HG03060 (cell line): ENCODE measurements at regions not wholly inside any gene's neighbourhood (a gene's known extent, or its start where the extent isn't known, plus 50 kb on each side); places are given as distances from the start of the nearest gene placed in this dataset.

Source experiments
- ATAC-seq: cut with Tn5 transposase; IDR thresholded peaks from one replicate; pipeline ENCODE4 v1.9.1; 2021; ENCODE audit warnings: low read depth, moderate number of reproducible peaks; ENCODE audit not compliant: unreplicated experiment

DNA sequence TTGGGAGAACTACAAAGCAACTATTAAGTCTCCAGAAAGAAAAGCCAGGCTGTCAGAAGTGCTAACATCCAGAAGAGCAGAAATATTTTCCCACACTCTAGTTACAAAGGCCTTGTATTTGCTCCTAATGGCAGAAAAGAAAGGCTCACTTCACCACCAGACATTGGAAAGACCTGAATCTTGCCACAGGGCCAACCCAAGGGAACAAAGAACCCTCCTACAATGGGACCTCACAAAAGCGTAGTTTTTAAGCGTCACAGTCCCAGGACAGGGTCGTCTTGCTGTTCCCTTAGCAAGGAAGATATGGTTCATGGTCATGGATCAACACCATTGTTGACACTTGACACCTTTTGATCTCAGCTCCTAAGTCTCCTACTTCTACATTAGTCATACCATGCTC, 119.1 kb downstream of the RPS29 start:
- ATAC-seq: no peak

DNA sequence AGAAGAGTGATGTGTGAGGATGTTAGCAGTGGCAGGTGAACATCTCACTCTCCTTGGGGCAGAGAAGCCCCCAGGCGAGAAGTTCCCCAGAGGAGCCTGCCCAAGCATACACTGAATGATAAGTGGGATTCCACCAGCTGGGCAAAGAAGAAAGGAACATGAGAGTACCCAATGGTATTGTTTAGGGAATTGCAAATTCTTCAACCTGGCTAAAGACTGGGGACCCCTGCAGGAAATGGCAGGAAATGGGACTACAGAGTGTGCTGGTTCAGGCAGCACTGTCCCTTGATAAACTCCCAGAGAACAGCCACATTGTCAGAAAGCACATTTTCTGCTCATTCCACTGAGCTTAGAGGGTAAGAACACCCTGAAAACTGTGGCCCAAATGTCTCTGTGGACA, 121.3 kb downstream of the RPS29 start:
- ATAC-seq: no peak

DNA sequence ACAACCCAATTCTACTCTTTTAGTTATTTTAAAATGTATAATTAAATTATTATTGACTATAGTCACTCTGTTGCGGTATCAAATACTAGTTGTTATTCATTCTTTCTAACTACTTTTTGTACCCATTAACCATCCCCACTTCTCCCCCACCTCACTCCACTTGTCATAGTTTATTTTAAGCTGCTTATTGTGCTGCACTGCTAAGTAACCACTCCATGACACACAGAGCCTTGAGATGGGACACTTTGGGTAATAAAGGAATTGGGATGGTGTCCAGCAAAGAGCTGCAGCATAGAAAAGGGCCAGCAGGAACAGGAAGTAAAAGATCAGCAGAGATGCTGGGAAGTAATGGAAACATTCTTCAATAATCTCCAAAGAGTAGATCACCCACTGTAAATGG, 123.0 kb downstream of the RPS29 start:
- no peak for ATAC-seq

DNA sequence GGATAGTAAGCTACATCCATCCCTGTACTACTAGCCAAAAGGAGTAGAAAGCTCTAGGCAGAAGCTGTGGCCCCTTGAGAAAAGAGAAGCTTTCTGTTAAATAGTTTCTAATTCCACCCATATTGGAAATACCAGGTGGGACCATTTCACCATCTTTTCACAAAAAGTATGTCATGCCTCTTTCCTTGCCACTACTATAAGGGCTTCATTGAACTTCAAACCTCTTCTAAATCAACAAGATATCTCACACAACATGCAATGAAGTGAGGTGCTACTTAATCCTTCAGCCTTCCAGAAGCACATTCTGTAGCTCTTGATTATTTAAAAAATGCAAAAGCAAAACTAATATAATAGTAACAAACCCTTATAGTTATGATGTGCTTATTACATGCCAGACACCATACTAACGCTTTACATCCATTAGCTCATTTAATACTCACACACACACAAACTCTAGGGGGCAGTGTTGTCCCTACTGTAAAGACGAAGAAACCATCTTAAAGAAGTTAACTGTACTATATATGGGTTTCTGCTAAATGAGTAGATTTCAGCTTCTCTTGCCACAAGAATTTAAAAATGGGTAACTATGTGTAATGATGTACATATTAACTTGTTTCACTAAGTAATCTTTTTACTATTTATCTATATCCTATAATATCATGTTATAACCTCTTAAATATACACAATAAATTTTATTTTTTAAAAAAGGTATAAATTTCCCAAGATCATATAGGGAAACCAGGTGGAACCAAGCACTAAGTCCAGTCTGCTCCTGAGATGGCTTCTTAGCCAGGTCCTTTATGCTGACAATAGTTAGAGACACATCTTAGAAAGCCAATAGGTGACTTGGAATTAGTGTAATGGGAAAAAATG, 124.4 kb downstream of the RPS29 start:
- peak; percentile 89 for ATAC-seq

GRCh38 chr14:49460662-49461061, 125.5 kb downstream of the RPS29 start:
- ATAC-seq: no peak

DNA sequence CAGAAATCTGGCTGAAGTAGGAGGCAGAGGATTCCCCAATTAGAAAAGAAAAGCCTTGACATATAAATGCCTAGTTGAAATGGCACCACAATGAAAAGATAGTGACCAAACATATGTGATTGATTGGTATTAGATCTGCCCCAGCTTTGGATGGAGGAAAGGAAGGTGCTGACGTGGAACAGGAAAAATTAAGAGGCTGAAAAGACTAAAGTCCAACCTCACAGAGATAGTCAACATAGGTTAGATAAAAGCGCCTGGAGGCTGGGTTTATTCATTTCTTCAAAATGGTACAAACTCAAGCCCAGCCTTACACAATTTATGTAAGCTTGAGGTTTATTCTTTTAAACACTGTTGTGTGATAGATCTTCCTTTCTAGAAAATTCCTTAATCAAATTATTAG, 129.6 kb downstream of the RPS29 start:
- no peak for ATAC-seq

DNA sequence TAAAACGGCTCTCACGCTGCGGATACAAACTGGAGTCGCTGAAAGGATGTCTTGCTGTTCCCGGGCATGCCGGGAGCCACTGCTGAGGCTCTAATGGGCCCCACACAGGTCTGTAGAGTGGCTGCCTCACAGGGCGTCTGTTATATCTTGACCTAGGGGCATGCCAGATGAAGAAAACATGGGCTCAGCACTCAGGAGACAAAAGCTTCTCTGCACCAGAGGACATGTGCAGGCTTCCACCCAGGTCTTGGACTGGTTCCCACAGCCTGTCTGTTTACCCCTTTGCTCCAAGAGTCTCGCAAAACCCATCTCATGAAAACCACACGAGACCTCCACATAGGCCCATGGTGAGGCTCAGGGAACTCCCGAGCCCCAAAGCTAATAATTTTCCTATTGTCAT, 134.2 kb downstream of the RPS29 start:
- ATAC-seq: no peak

- no peak for ATAC-seq
These were observed 136.4 kb downstream of the RPS29 start for GRCh38 chr14:49449749-49450148.

- ATAC-seq: no peak
These were observed 138.6 kb downstream of the RPS29 start for GRCh38 chr14:49447540-49448107.

DNA sequence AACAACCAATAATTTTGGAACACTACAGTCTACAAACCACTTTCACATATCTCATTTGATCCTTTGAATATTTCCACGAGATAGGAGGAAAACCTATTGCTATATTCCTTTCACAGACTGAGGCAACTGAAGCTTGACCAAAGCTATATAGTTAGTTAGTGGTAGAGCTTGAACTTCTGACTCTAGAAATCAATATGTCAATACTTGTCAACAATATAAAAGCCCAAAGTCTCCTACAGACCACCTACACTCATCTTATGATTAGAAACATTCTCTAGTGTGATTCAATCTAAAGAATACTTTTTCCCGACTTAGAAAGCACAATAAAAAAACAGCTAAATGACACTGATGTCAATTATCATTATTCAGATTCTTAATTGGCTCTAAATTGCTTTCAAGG, 139.4 kb downstream of the RPS29 start:
- ATAC-seq: no peak

- ATAC-seq: no peak
These were observed 147.9 kb downstream of the RPS29 start for GRCh38 chr14:49438256-49438770.

GRCh38 chr14:49428076-49428475, 158.1 kb downstream of the RPS29 start:
- ATAC-seq: no peak

DNA sequence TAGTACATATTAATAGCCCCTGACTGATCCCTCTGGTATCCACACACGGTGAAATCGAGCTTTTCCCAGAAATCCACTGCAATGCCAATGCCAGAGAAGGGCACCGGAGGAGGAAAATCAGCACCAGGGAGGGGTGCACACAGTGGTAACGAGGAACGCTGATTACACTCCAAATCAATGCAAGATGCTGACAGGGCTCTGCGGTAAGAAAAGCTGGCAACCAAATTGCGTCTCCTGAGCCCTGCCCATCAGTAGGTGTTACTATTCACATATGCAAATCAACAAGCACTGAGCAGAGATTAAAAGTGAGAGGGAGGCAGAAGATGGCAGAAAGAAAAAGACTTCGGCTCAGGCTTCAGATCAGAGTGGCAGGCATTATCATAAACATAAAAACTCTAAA, 159.1 kb downstream of the RPS29 start:
- ATAC-seq: no peak

DNA sequence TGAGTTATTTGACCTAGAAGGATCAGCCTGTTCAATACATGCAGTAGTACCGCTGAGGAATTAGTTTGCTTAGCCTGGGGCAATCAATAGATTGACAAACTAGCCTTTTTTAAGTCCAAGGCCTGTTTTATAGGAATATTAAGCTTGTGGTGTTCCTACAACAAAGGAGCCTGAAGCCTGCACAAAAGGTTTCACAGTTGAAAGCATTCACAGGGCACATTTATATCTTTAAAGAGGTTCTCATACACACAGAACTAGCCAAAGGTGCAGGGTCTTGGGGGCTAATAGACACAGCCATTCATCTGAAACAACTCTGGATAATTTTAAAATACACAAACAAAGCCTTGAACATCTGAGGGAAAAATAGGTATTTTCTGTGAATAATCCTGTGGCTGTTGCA, 160.3 kb downstream of the RPS29 start:
- no peak for ATAC-seq

DNA sequence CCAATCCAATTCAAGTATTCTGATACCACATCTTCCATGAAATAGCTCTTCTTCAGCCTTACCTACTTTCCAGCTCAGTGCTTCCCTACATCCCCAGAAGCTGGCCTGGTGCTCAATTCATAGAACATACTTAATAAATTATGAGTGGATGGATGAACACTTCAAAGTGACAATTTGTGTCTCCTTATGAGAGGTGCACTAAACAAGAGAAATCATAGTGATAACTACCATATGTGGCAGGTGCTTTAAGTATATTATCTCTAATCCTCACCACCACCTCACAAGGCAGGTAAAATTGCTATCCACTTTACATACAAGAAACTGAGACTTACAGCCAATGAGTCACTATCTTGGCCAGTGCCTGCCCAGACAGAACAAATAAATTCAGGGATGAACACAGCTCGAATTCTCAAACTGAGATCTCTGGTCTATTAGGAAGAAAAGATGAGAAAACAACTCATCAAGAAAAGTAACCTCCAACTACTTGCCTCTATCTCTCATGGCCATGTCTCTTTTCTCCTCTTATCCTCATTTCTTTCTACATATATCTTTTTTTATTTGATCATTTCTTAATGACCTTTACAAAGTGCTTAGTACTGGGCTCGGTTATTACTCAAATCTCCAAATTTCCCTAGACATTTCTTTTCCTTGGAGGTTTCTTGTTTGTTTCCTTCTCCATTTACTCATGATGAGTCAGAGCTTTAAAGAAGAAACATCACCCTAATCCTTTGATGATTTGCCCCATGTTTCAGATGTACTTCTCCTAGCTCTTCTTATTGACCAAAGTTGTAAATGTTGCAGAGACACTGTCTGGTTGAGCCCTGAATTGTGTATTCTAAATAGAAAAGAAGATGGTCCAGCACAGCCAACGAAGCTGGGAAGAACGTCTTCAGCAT, 161.5 kb downstream of the RPS29 start:
- ATAC-seq: no peak

GRCh38 chr14:49420201-49420600, 166.0 kb downstream of the RPS29 start:
- no peak for ATAC-seq

DNA sequence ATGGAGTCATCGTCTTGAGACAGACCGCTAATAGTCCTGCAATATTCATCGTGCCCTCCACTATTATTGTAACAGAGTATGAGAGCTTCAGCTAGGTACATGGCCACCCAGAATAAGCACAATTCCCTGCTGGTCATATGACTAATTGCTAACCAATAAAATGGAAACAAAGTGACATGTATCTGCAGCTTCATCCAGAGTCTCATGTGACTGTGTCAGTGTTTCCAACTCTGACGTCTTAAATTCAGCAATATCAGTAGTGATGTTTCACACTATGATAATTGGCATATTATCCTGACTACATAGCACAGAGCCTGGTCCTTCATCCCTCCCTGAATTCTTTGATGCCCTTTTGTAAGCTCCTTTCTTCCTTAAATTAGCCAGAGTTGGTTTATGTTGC, 167.4 kb downstream of the RPS29 start:
- no peak for ATAC-seq

DNA sequence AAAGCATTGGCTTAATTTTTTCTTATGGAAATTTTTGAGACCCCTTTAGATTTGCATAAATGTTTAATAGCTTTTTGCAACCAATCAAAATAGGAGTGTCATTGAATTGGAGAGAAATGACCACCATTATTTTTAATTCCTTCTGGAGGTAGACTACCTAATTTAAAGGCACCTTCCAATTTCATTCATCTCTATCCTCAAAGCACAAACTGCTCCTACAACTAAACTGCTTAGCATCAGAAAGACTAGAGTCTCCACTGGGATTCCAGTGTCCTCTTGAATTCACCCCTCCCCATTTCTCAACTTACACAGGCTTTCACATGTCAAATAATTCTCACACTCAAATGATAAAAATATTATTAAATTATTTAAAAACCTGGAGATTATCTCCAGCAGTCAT, 168.4 kb downstream of the RPS29 start:
- no peak for ATAC-seq

DNA sequence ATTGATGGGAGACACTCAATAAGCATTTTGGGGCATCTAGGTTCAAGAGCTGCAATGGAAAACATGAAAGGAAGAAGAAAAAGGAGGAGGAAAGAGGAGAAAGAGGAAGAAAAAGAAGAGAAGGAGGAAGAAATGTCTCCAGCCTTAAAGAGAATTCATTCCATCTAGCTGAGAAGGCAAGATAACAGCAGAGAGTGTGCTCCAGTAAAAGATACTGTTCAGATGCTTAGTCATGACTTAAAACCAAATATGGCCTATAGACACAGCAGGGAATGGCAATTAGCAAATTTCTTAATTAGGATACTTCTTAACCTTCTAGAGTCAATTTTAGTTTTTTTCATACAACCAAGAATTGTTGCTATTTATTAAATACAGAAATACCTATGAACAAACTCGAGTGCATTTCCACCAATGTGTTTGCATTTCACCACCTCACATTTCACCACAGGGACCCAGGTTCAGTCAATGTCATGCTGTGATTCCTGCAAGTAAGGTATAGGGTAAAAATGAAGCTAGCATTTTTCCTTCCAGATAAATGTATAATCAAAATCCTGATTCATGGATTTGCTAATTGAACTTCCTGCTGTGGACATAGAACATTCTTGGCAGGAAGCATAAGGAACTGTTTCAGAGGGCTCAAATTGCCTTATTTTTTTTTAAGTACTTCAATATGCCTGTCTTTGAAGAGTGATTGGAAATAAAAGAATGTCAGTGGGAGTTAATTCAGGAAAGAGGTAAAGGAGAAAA, 177.8 kb downstream of the RPS29 start:
- ATAC-seq: no peak

DNA sequence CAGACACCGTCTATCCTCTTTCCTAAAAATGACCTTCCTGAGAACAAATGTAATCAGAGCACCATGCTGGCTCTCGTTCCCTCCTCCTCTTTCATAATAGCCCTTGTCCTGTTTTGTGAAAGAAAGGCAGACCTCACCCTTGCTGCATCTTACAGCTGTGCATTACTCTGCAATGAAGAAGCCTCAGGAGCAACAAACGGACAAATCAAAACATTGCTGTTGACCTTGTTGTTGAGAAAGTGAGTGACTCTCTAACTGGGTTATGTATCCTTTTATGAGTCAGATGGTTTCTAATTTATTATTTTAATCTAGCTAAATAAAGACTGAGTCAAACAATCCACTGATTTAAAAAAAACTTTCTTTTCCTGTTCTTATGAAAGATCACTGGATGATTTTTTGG, 180.9 kb downstream of the RPS29 start:
- ATAC-seq: no peak
